ENCODE measurements at regions not wholly inside any gene's neighbourhood (a gene's known extent, or its start where the extent isn't known, plus 50 kb on each side); places are given as distances from the start of the nearest gene placed in this dataset.

- ChIA-PET POLR2A (no interaction called here), CTCF (ENCODE audit: low intra/inter-chr PET ratio, low total read pairs) (no interaction called here)
- in situ Hi-C loops (cut with HindIII; ENCODE audit: extremely low pct_ligation_motif_present, low pct_unique_long_range_greater_than_20kb), result no loop called here
- TF ChIP-seq SMYD3 (CRISPR knock-in tag; IDR thresholded peaks at IDR 0.05) (no peak), FOXA1 (IDR thresholded peaks at IDR 0.05) (0 out of 2 replicates have a peak, but pooled peaks have one; percentile 22), FOXA1 (CRISPR knock-in tag; IDR thresholded peaks at IDR 0.05) (no peak), ZNF724P (CRISPR knock-in tag; IDR thresholded peaks at IDR 0.05; ENCODE audit: borderline replicate concordance) (no peak), FOXP1 (IDR thresholded peaks at IDR 0.05) (peak; percentile 39; the same call in 1 of the 2 replicates), FOXP1 (CRISPR knock-in tag; IDR thresholded peaks at IDR 0.05) (no peak), TRIM22 (IDR thresholded peaks at IDR 0.05) (0 out of 2 replicates have a peak, but pooled peaks have one; percentile 36), ZBTB38 (CRISPR knock-in tag; IDR thresholded peaks at IDR 0.05) (no peak), BHLHE40 (IDR thresholded peaks at IDR 0.05; ENCODE audit: low read length) (0 out of 2 replicates have a peak, but pooled peaks have one; percentile 1), ZNF768 (CRISPR knock-in tag; IDR thresholded peaks at IDR 0.05) (peak; percentile 76)
- no peak overlapping the region for H2AFZ ChIP-seq (ENCODE audit: low read length)
- no peaks in the 10 kb centered on the region for H4K20me1 ChIP-seq (ENCODE audit: insufficient read depth, low read length)
- H3K4me1 ChIP-seq (ENCODE audit: insufficient read depth, low read length), result no peaks in the 10 kb centered on the region
- FAIRE-seq, result no peak
- H3K27me3 ChIP-seq (ENCODE audit: control insufficient read depth in 1 of 2, insufficient read depth in 2 of 2, low read length in 2 of 2), result peaks cover 0 to 9% of the 10 kb centered on the region in 2 experiments; a peak in 3 of 5 replicates
- H3K36me3 ChIP-seq (replicated peaks in 1 of 2; ENCODE audit: control insufficient read depth in 1 of 2, insufficient read depth in 2 of 2, low read length in 2 of 2), result no peaks in the 10 kb centered on the region
- H3K4me3 ChIP-seq (replicated peaks in 1 of 3; ENCODE audit: insufficient read depth in 1 of 3, low read depth in 2 of 3, low read length in 3 of 3), result no peak overlapping the region
- no peak overlapping the region for H3K4me2 ChIP-seq (ENCODE audit: low read depth, low read length)
- no peaks in the 10 kb centered on the region for H3K79me2 ChIP-seq (ENCODE audit: insufficient read depth, low read length)
- intact Hi-C loops (cut with micrococcal nuclease; ENCODE audit: unreplicated experiment), result no loop called here
- no peak overlapping the region for H3K27ac ChIP-seq (ENCODE audit: extremely low read length, insufficient read depth, low read length)
- H3K9me3 ChIP-seq (ENCODE audit: low read length), result no peaks in the 10 kb centered on the region
- DNase-seq (ENCODE audit: low spot score), result no peak
- no peak for ATAC-seq
- no peak overlapping the region for H3K9ac ChIP-seq (ENCODE audit: insufficient read depth, low read depth, low read length)
- no TSS peak for BruUV-seq (replicated peaks)
- 24% methylated on average over 13 of the region's 13 CpGs for WGBS (ENCODE audit: low lambda C conversion rate)
Observed at GRCh38 chr20:40813708-40814630, 124.9 kb upstream of the MAFB start.
